ENCODE measurements at regions not wholly inside any gene's neighbourhood (a gene's known extent, or its start where the extent isn't known, plus 50 kb on each side); places are given as distances from the start of the nearest gene placed in this dataset.

GRCh38 chr1:106225403-106225802, 831.1 kb upstream of the PRMT6 start:
- H3K27ac ChIP-seq, result no peak overlapping the region
- DNase-seq, result no peak
- H3K9me3 ChIP-seq, result no peaks in the 10 kb centered on the region
- WGBS, 2 donors, result 76 to 79% methylated on average over 3 of the region's 3 CpGs
- H3K4me3 ChIP-seq, result no peak overlapping the region
- no peaks in the 10 kb centered on the region for H3K4me1 ChIP-seq
- H3K36me3 ChIP-seq, result no peaks in the 10 kb centered on the region
- no peaks in the 10 kb centered on the region for H3K27me3 ChIP-seq
- ATAC-seq (ENCODE audit: low FRiP score in 2 of 2), result no peak
- TF ChIP-seq POLR2A (IDR thresholded peaks at IDR 0.05) (no peak), POLR2AphosphoS5 (IDR thresholded peaks at IDR 0.05) (no peak), EP300 (IDR thresholded peaks at IDR 0.05) (no peak), CTCF (IDR thresholded peaks at IDR 0.05) (no peak)

DNA sequence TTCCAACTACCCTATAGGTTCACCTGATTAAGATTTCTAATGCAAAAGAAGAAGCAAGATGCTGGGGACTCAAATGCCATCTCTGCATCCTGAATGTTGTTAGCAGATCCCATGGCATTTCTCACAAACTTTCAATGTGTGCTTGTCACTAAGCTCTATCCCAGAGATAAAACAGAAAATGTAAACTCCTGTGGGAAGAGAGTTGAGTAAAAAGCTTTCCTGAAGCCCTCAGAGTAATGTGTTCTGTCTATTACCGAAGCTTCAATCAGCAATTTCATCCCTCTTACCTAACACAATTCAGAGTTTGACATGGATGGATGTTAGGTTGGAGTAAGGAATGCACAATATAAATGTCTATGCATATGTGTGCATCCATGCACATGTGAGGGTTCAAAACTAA, 829.9 kb upstream of the PRMT6 start:
- H3K9me3 ChIP-seq, result no peaks in the 10 kb centered on the region
- 67% methylated on average over 1 of the region's 1 CpG for WGBS, 2 donors
- no peak overlapping the region for H3K27ac ChIP-seq
- DNase-seq, result no peak
- no peak for ATAC-seq (ENCODE audit: low FRiP score in 2 of 2)
- no peaks in the 10 kb centered on the region for H3K36me3 ChIP-seq
- H3K4me3 ChIP-seq, result no peak overlapping the region
- TF ChIP-seq POLR2AphosphoS5 (IDR thresholded peaks at IDR 0.05) (no peak), CTCF (IDR thresholded peaks at IDR 0.05) (no peak), POLR2A (IDR thresholded peaks at IDR 0.05) (no peak), EP300 (IDR thresholded peaks at IDR 0.05) (no peak)
- no peaks in the 10 kb centered on the region for H3K4me1 ChIP-seq
- H3K27me3 ChIP-seq, result no peaks in the 10 kb centered on the region

DNA sequence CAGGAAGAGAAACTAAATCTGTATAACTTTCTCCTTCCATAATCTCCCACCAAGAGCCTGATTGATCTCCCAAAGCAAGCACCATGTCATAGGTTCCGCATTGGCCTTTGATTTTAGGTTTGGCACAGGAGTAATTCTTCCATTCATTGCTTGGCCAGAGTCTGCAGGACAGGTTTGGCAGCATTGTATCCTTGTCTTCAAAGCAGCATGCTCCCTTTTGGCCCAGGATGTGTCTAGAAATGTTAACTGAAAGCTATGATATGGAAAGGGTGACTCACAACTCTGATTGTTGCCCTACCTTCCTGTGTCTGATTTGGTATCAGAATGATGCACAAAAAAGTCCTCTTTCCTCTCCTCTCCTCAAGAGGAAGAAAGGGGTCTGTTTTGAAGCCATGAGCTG, 824.3 kb upstream of the PRMT6 start:
- WGBS, 2 donors, result 73 to 93% methylated on average over 1 of the region's 1 CpG
- TF ChIP-seq POLR2AphosphoS5 (IDR thresholded peaks at IDR 0.05) (no peak), CTCF (IDR thresholded peaks at IDR 0.05) (no peak), POLR2A (IDR thresholded peaks at IDR 0.05) (no peak)
- H3K27me3 ChIP-seq, result no peaks in the 10 kb centered on the region
- no peaks in the 10 kb centered on the region for H3K4me1 ChIP-seq
- DNase-seq, result no peak
- H3K36me3 ChIP-seq, result no peaks in the 10 kb centered on the region
- no peaks in the 10 kb centered on the region for H3K9me3 ChIP-seq
- ATAC-seq (ENCODE audit: low FRiP score in 2 of 2), result no peak
- H3K4me3 ChIP-seq, result no peak overlapping the region
- no peak overlapping the region for H3K27ac ChIP-seq

DNA sequence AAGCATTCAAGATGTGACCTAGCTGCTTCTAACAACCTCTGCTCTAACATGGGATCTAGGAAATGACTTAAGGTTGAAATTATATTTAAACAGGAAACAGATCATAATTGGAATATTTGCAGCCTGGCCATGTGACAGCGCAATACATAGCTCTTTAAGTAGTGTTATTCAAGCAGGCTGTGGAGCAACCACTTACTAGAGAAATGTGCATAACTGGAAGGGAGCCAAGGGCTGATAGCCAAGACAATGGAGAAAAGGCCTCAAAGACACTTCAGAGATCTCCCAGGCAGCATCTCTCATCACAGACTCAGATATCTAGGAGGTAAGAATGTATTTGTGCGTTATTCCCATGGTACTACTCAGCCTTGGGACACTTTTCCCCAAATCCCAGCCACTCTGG, 823.0 kb upstream of the PRMT6 start:
- no peaks in the 10 kb centered on the region for H3K9me3 ChIP-seq
- no peaks in the 10 kb centered on the region for H3K36me3 ChIP-seq
- WGBS, 2 donors, result 56 to 87% methylated on average over 2 of the region's 2 CpGs
- no peak for TF ChIP-seq POLR2AphosphoS5 (IDR thresholded peaks at IDR 0.05)
- no peak for TF ChIP-seq CTCF (IDR thresholded peaks at IDR 0.05)
- TF ChIP-seq POLR2A (IDR thresholded peaks at IDR 0.05), result no peak
- no peak for TF ChIP-seq EP300 (IDR thresholded peaks at IDR 0.05)
- DNase-seq (no peak), ATAC-seq (ENCODE audit: low FRiP score in 2 of 2) (no peak)
- no peak overlapping the region for H3K27ac ChIP-seq
- H3K27me3 ChIP-seq, result no peaks in the 10 kb centered on the region
- H3K4me3 ChIP-seq, result no peak overlapping the region
- H3K4me1 ChIP-seq, result no peaks in the 10 kb centered on the region

GRCh38 chr1:106249365-106249764, 807.1 kb upstream of the PRMT6 start:
- Histone ChIP-seq H3K27me3 (no peaks in the 10 kb centered on the region), H3K9me3 (no peaks in the 10 kb centered on the region), H3K4me1 (no peaks in the 10 kb centered on the region), H3K36me3 (no peaks in the 10 kb centered on the region), H3K4me3 (no peak overlapping the region), H3K27ac (no peak overlapping the region)
- ATAC-seq (ENCODE audit: low FRiP score in 2 of 2) (no peak), DNase-seq (no peak)
- TF ChIP-seq EP300 (IDR thresholded peaks at IDR 0.05), result no peak
- no peak for TF ChIP-seq POLR2A (IDR thresholded peaks at IDR 0.05)
- TF ChIP-seq POLR2AphosphoS5 (IDR thresholded peaks at IDR 0.05), result no peak
- TF ChIP-seq CTCF (IDR thresholded peaks at IDR 0.05), result no peak
